Activated naive CD4-positive, alpha-beta T cell treated with anti-CD3 and anti-CD28 coated beads for 36 hours (primary cell): ENCODE measurements at regions not wholly inside any gene's neighbourhood (a gene's known extent, or its start where the extent isn't known, plus 50 kb on each side); places are given as distances from the start of the nearest gene placed in this dataset.
"Not testable (repeated sequence)": the region's sequence is repeated elsewhere in the genome, so short reads cannot be mapped to it uniquely, and the experiment has no call there.

Source experiments
- CTCF ChIA-PET: fragments of 350-600 bp; sonication (Branson Sonifier 250); formaldehyde crosslinking; loops from one replicate; lab custom pipeline; 2021; ENCODE audit warnings: antibody characterized with exemption; lab: Charles Lee
- DNase-seq: peaks from one replicate; pipeline ENCODE4 v3.0.0-alpha.2; 2020
- H3K27ac Mint-ChIP-seq: one replicate; pipeline ENCODE4 v1.8.0; 2021; ENCODE audit warnings: mild to moderate bottlenecking, mixed read lengths
- H3K27me3 Mint-ChIP-seq: one replicate; pipeline ENCODE4 v1.8.0; 2021; ENCODE audit warnings: low read depth, mixed read lengths
- H3K36me3 Mint-ChIP-seq: one replicate; pipeline ENCODE4 v1.8.0; 2021; ENCODE audit warnings: low read depth, mixed read lengths
- H3K4me1 Mint-ChIP-seq: one replicate; pipeline ENCODE4 v1.8.0; 2021; ENCODE audit warnings: low read depth, mixed read lengths
- H3K4me3 Mint-ChIP-seq: one replicate; pipeline ENCODE4 v1.8.0; 2021; ENCODE audit warnings: mild to moderate bottlenecking, moderate library complexity, mixed read lengths
- H3K9me3 Mint-ChIP-seq: one replicate; pipeline ENCODE4 v1.8.0; 2021; ENCODE audit warnings: mixed read lengths
- intact Hi-C: fragments of 100-400 bp; cut with micrococcal nuclease; formaldehyde crosslinking; loops from one replicate; pipeline ENCODE4 v1.15.1; 2023

- peaks cover 2% of the 10 kb centered on the region for H3K36me3 Mint-ChIP-seq
- CTCF ChIA-PET = no interaction called here
- H3K4me3 Mint-ChIP-seq = no peak overlapping the region
- intact Hi-C loops = no loop called here
- H3K27ac Mint-ChIP-seq = no peak overlapping the region
- peaks cover 12% of the 10 kb centered on the region for H3K27me3 Mint-ChIP-seq
- no peaks in the 10 kb centered on the region for H3K4me1 Mint-ChIP-seq
- no peak for DNase-seq
- peaks cover 11% of the 10 kb centered on the region for H3K9me3 Mint-ChIP-seq
Observed at GRCh38 chr10:33600381-33600780, 265.9 kb upstream of the NRP1 start.

- H3K27me3 Mint-ChIP-seq = peaks cover 16% of the 10 kb centered on the region
- CTCF ChIA-PET = no interaction called here
Observed at GRCh38 chr10:33596422-33596821, 262.0 kb upstream of the NRP1 start.

GRCh38 chr10:33594475-33594874 lies 260.0 kb upstream of the NRP1 start:
- Mint-ChIP-seq H3K4me1 (no peaks in the 10 kb centered on the region), H3K9me3 (peaks cover 7% of the 10 kb centered on the region), H3K36me3 (peaks cover 2% of the 10 kb centered on the region), H3K4me3 (no peak overlapping the region), H3K27ac (no peak overlapping the region), H3K27me3 (peaks cover 16% of the 10 kb centered on the region)
- no peak for DNase-seq
- intact Hi-C loops = no loop called here
- CTCF ChIA-PET = no interaction called here

More at GRCh38 chr10:33596422-33596821, 262.0 kb upstream of the NRP1 start:
- Mint-ChIP-seq H3K27ac (no peak overlapping the region), H3K9me3 (peaks cover 11% of the 10 kb centered on the region), H3K4me3 (no peak overlapping the region), H3K36me3 (peaks cover 2% of the 10 kb centered on the region), H3K4me1 (no peaks in the 10 kb centered on the region)
- no peak for DNase-seq
- intact Hi-C loops = no loop called here

- no peak for DNase-seq
- Mint-ChIP-seq H3K27ac (no peak overlapping the region), H3K36me3 (no peaks in the 10 kb centered on the region), H3K4me1 (no peaks in the 10 kb centered on the region), H3K4me3 (no peak overlapping the region), H3K27me3 (peaks cover 22% of the 10 kb centered on the region), H3K9me3 (peaks cover 7% of the 10 kb centered on the region)
- intact Hi-C loops = no loop called here
- CTCF ChIA-PET = interaction anchor here (1.0 kb wide), 1 partner anchor 258 kb away, joined by 3 read pairs; no protein-coding TSS in a partner anchor
Observed at GRCh38 chr10:33588974-33589600, 254.6 kb upstream of the NRP1 start.

- DNase-seq, H3K9me3 Mint-ChIP-seq, H3K36me3 Mint-ChIP-seq, H3K27ac Mint-ChIP-seq, CTCF ChIA-PET, H3K4me1 Mint-ChIP-seq, intact Hi-C loops, H3K4me3 Mint-ChIP-seq: not testable (repeated sequence)
- peaks cover 18% of the 10 kb centered on the region for H3K27me3 Mint-ChIP-seq
Observed at GRCh38 chr10:33584596-33584995, 250.1 kb upstream of the NRP1 start.

GRCh38 chr10:33579996-33580395 lies 245.5 kb upstream of the NRP1 start:
- no peaks in the 10 kb centered on the region for H3K4me1 Mint-ChIP-seq
- no peaks in the 10 kb centered on the region for H3K36me3 Mint-ChIP-seq
- H3K27me3 Mint-ChIP-seq = peaks cover 7% of the 10 kb centered on the region
- H3K4me3 Mint-ChIP-seq = no peak overlapping the region
- H3K27ac Mint-ChIP-seq = no peak overlapping the region
- H3K9me3 Mint-ChIP-seq = no peaks in the 10 kb centered on the region
- intact Hi-C loops = no loop called here
- no peak for DNase-seq
- CTCF ChIA-PET = no interaction called here

GRCh38 chr10:33573606-33574005 lies 239.1 kb upstream of the NRP1 start:
- intact Hi-C loops = no loop called here
- Mint-ChIP-seq H3K4me1 (no peaks in the 10 kb centered on the region), H3K27ac (no peak overlapping the region), H3K4me3 (no peak overlapping the region), H3K36me3 (no peaks in the 10 kb centered on the region), H3K9me3 (no peaks in the 10 kb centered on the region), H3K27me3 (peaks cover 4% of the 10 kb centered on the region)
- CTCF ChIA-PET = interaction anchor here (0.6 kb wide), 1 partner anchor 24 kb away, joined by 3 read pairs; no protein-coding TSS in a partner anchor
- no peak for DNase-seq

GRCh38 chr10:33571616-33572015 lies 237.1 kb upstream of the NRP1 start:
- H3K9me3 Mint-ChIP-seq = no peaks in the 10 kb centered on the region
- CTCF ChIA-PET = no interaction called here
- intact Hi-C loops = no loop called here

GRCh38 chr10:33570495-33570894 lies 236.0 kb upstream of the NRP1 start:
- DNase-seq = no peak
- Mint-ChIP-seq H3K4me1 (no peaks in the 10 kb centered on the region), H3K36me3 (no peaks in the 10 kb centered on the region), H3K9me3 (no peaks in the 10 kb centered on the region), H3K27ac (no peak overlapping the region), H3K4me3 (no peak overlapping the region), H3K27me3 (peaks cover 4% of the 10 kb centered on the region)
- CTCF ChIA-PET = no interaction called here
- intact Hi-C loops = no loop called here

More at GRCh38 chr10:33571616-33572015, 237.1 kb upstream of the NRP1 start:
- H3K27me3 Mint-ChIP-seq = peaks cover 4% of the 10 kb centered on the region
- H3K36me3 Mint-ChIP-seq = no peaks in the 10 kb centered on the region
- H3K4me3 Mint-ChIP-seq = no peak overlapping the region
- H3K4me1 Mint-ChIP-seq = no peaks in the 10 kb centered on the region
- DNase-seq = no peak
- no peak overlapping the region for H3K27ac Mint-ChIP-seq

- CTCF ChIA-PET = no interaction called here
- intact Hi-C loops = no loop called here
- Mint-ChIP-seq H3K36me3 (no peaks in the 10 kb centered on the region), H3K9me3 (no peaks in the 10 kb centered on the region), H3K4me3 (no peak overlapping the region), H3K4me1 (no peaks in the 10 kb centered on the region), H3K27me3 (peaks cover 4% of the 10 kb centered on the region), H3K27ac (no peak overlapping the region)
- DNase-seq = no peak
Observed at GRCh38 chr10:33569702-33570101, 235.2 kb upstream of the NRP1 start.

GRCh38 chr10:33566426-33566825 lies 232.0 kb upstream of the NRP1 start:
- no peaks in the 10 kb centered on the region for H3K4me1 Mint-ChIP-seq
- no peak overlapping the region for H3K27ac Mint-ChIP-seq
- no peak overlapping the region for H3K4me3 Mint-ChIP-seq
- DNase-seq = no peak
- intact Hi-C loops = no loop called here
- H3K27me3 Mint-ChIP-seq = peaks cover 6% of the 10 kb centered on the region
- H3K36me3 Mint-ChIP-seq = no peaks in the 10 kb centered on the region
- CTCF ChIA-PET = interaction anchor here (0.6 kb wide), 2 partner anchors 215 to 1096 kb away, joined by 3 read pairs; no protein-coding TSS in a partner anchor
- no peaks in the 10 kb centered on the region for H3K9me3 Mint-ChIP-seq

- no peak overlapping the region for H3K4me3 Mint-ChIP-seq
- intact Hi-C loops = no loop called here
- no peak overlapping the region for H3K27ac Mint-ChIP-seq
- H3K9me3 Mint-ChIP-seq = no peaks in the 10 kb centered on the region
- no peaks in the 10 kb centered on the region for H3K36me3 Mint-ChIP-seq
- peaks cover 9% of the 10 kb centered on the region for H3K27me3 Mint-ChIP-seq
- CTCF ChIA-PET = interaction anchor here (0.6 kb wide), 2 partner anchors 215 to 1097 kb away, joined by 3 read pairs; no protein-coding TSS in a partner anchor
- DNase-seq = no peak
- H3K4me1 Mint-ChIP-seq = no peaks in the 10 kb centered on the region
Observed at GRCh38 chr10:33566001-33566400, 231.5 kb upstream of the NRP1 start.

GRCh38 chr10:33565231-33565630 lies 230.8 kb upstream of the NRP1 start:
- DNase-seq = no peak
- CTCF ChIA-PET = no interaction called here
- intact Hi-C loops = no loop called here

More at GRCh38 chr10:33565231-33565630, 230.8 kb upstream of the NRP1 start:
- H3K36me3 Mint-ChIP-seq = no peaks in the 10 kb centered on the region
- no peaks in the 10 kb centered on the region for H3K4me1 Mint-ChIP-seq
- H3K4me3 Mint-ChIP-seq = no peak overlapping the region
- H3K27ac Mint-ChIP-seq = no peak overlapping the region
- H3K27me3 Mint-ChIP-seq = peaks cover 9% of the 10 kb centered on the region
- no peaks in the 10 kb centered on the region for H3K9me3 Mint-ChIP-seq
